BE2C (cell line): ENCODE measurements at regions not wholly inside any gene's neighbourhood (a gene's known extent, or its start where the extent isn't known, plus 50 kb on each side); places are given as distances from the start of the nearest gene placed in this dataset.
A peak's percentile ranks its signal among the peaks of the same experiment; 100 is the strongest.

Source experiments
- DNase-seq: peaks from one replicate; pipeline ENCODE4 v3.0.0-alpha.2; 2020
- H3K27me3 ChIP-seq: fragments of 250-450 bp; sonication (Bioruptor Pico); 2 replicates; pipeline ENCODE4 v1.5.1; 2020; ENCODE audit warnings: mild to moderate bottlenecking
- H3K36me3 ChIP-seq: fragments of 250-450 bp; sonication (Bioruptor Pico); 2 replicates; pipeline ENCODE4 v1.5.1; 2020; ENCODE audit warnings: mild to moderate bottlenecking
- H3K4me1 ChIP-seq: fragments of 250-450 bp; sonication (Bioruptor Pico); 2 replicates; pipeline ENCODE4 v1.5.1; 2020
- H3K4me3 ChIP-seq: 2 replicates; pipeline ENCODE4 v1.5.1; 2011; ENCODE audit warnings: low read depth, low read length
- H3K9me3 ChIP-seq: fragments of 250-450 bp; sonication (Bioruptor Pico); 2 replicates; pipeline ENCODE4 v1.5.1; 2020
- CTCF ChIP-seq: IDR thresholded peaks from 2 replicates; pipeline ENCODE4 v1.5.1; 2012; ENCODE audit warnings: mild to moderate bottlenecking, low read depth, low read length

- H3K27me3 ChIP-seq, result no peaks in the 10 kb centered on the region
These were observed 81.7 kb downstream of the FAM217A start for GRCh38 chr6:3997177-3997770.

GRCh38 chr6:3999800-4000661 is 78.9 kb downstream of the FAM217A start:
- Histone ChIP-seq H3K4me3 (no peak overlapping the region), H3K4me1 (no peaks in the 10 kb centered on the region), H3K9me3 (no peaks in the 10 kb centered on the region), H3K36me3 (no peaks in the 10 kb centered on the region), H3K27me3 (no peaks in the 10 kb centered on the region)
- no peak for TF ChIP-seq CTCF
- no peak for DNase-seq

More at GRCh38 chr6:3997177-3997770, 81.7 kb downstream of the FAM217A start:
- Histone ChIP-seq H3K36me3 (no peaks in the 10 kb centered on the region), H3K4me1 (no peaks in the 10 kb centered on the region; the same call in 1 of the 2 replicates), H3K4me3 (no peak overlapping the region), H3K9me3 (no peaks in the 10 kb centered on the region)
- TF ChIP-seq CTCF, result no peak
- DNase-seq, result no peak

- Histone ChIP-seq H3K9me3 (no peaks in the 10 kb centered on the region), H3K36me3 (no peaks in the 10 kb centered on the region), H3K4me1 (peaks cover 3% of the 10 kb centered on the region; the same call in 1 of the 2 replicates), H3K4me3 (no peak overlapping the region), H3K27me3 (no peaks in the 10 kb centered on the region)
- no peak for TF ChIP-seq CTCF
- DNase-seq, result no peak
These were observed 74.7 kb downstream of the FAM217A start for GRCh38 chr6:4004249-4004648.

- Histone ChIP-seq H3K36me3 (no peaks in the 10 kb centered on the region; the same call in 1 of the 2 replicates), H3K4me1 (peaks cover 3% of the 10 kb centered on the region; the same call in 1 of the 2 replicates), H3K4me3 (no peak overlapping the region), H3K27me3 (no peaks in the 10 kb centered on the region), H3K9me3 (no peaks in the 10 kb centered on the region)
- peak; percentile 24 for DNase-seq
- TF ChIP-seq CTCF, result peak; percentile 61
These were observed 70.5 kb downstream of the FAM217A start for GRCh38 chr6:4008324-4009047.

GRCh38 chr6:4009486-4009885 is 69.5 kb downstream of the FAM217A start:
- no peaks in the 10 kb centered on the region; the same call in 1 of the 2 replicates for H3K36me3 ChIP-seq

More at GRCh38 chr6:4009486-4009885, 69.5 kb downstream of the FAM217A start:
- no peak for DNase-seq
- Histone ChIP-seq H3K4me1 (peaks cover 3% of the 10 kb centered on the region; the same call in 1 of the 2 replicates), H3K27me3 (no peaks in the 10 kb centered on the region), H3K9me3 (no peaks in the 10 kb centered on the region), H3K4me3 (no peak overlapping the region)
- TF ChIP-seq CTCF, result no peak
